DMS79 (cell line): ENCODE measurements at regions not wholly inside any gene's neighbourhood (a gene's known extent, or its start where the extent isn't known, plus 50 kb on each side); places are given as distances from the start of the nearest gene placed in this dataset.
"Not testable (repeated sequence)": the region's sequence is repeated elsewhere in the genome, so short reads cannot be mapped to it uniquely, and the experiment has no call there.

Experiments
- DNase-seq: peaks from one replicate; lab custom pipeline; 2025; lab: John Stamatoyannopoulos, UW

- DNase-seq, result no peak
These were observed 131.9 kb downstream of the NPR3 start for GRCh38 chr5:32842813-32843530.

- no peak for DNase-seq
These were observed 132.4 kb downstream of the NPR3 start for GRCh38 chr5:32843531-32843895.

- no peak for DNase-seq
These were observed 134.1 kb downstream of the NPR3 start for GRCh38 chr5:32845171-32845570.

- no peak for DNase-seq
These were observed 137.0 kb downstream of the NPR3 start for GRCh38 chr5:32848120-32848519.

GRCh38 chr5:32848681-32849080 is 137.6 kb downstream of the NPR3 start:
- no peak for DNase-seq

GRCh38 chr5:32850817-32851496 is 139.8 kb downstream of the NPR3 start:
- DNase-seq, result no peak

GRCh38 chr5:32851559-32852173 is 140.5 kb downstream of the NPR3 start:
- no peak for DNase-seq

GRCh38 chr5:32852535-32852934 is 141.4 kb downstream of the NPR3 start:
- DNase-seq, result no peak

- no peak for DNase-seq
These were observed 141.9 kb downstream of the NPR3 start for GRCh38 chr5:32852976-32853375.

GRCh38 chr5:32854473-32854872 is 143.4 kb downstream of the NPR3 start:
- DNase-seq, result no peak

- no peak for DNase-seq
These were observed 148.1 kb downstream of the NPR3 start for GRCh38 chr5:32859211-32859641.

- DNase-seq, result no peak
These were observed 154.4 kb downstream of the NPR3 start for GRCh38 chr5:32865475-32865874.

GRCh38 chr5:32866138-32866537 is 155.0 kb downstream of the NPR3 start:
- DNase-seq, result no peak

- no peak for DNase-seq
These were observed 158.1 kb downstream of the NPR3 start for GRCh38 chr5:32869216-32869615.

GRCh38 chr5:32876791-32877190 is 165.7 kb downstream of the NPR3 start:
- no peak for DNase-seq

- not testable (repeated sequence) for DNase-seq
These were observed 168.2 kb downstream of the NPR3 start for GRCh38 chr5:32879364-32879763.

- DNase-seq, result no peak
These were observed 169.7 kb downstream of the NPR3 start for GRCh38 chr5:32880796-32881195.

- DNase-seq, result no peak
These were observed 176.3 kb downstream of the NPR3 start for GRCh38 chr5:32887390-32887789.

- no peak for DNase-seq
These were observed 178.0 kb downstream of the NPR3 start for GRCh38 chr5:32889078-32889477.

- DNase-seq, result no peak
These were observed 192.5 kb downstream of the NPR3 start for GRCh38 chr5:32903613-32904012.

- no peak for DNase-seq
These were observed 197.5 kb downstream of the NPR3 start for GRCh38 chr5:32908641-32909040.

GRCh38 chr5:32909207-32909606 is 198.1 kb downstream of the NPR3 start:
- no peak for DNase-seq

GRCh38 chr5:32916648-32917047 is 205.5 kb downstream of the NPR3 start:
- DNase-seq, result no peak
